ENCODE measurements at regions not wholly inside any gene's neighbourhood (a gene's known extent, or its start where the extent isn't known, plus 50 kb on each side); places are given as distances from the start of the nearest gene placed in this dataset.

GRCh38 chr5:9869616-9870288 is 239.6 kb upstream of the TAS2R1 start:
- DNase-seq (ENCODE audit: extremely low read depth, low read depth), result peak; percentile 54
- no peak overlapping the region for H3K4me3 ChIP-seq (replicated peaks; ENCODE audit: low read depth, low read length)
- TF ChIP-seq CTCF (IDR thresholded peaks at IDR 0.05; ENCODE audit: low read depth, low read length, missing control alignments), result no peak

- DNase-seq (ENCODE audit: extremely low read depth, low read depth), result no peak
- no peak overlapping the region for H3K4me3 ChIP-seq (replicated peaks; ENCODE audit: low read depth, low read length)
- TF ChIP-seq CTCF (IDR thresholded peaks at IDR 0.05; ENCODE audit: low read depth, low read length, missing control alignments), result no peak
Observed at GRCh38 chr5:9865574-9865973, 235.4 kb upstream of the TAS2R1 start.

- TF ChIP-seq CTCF (IDR thresholded peaks at IDR 0.05; ENCODE audit: low read depth, low read length, missing control alignments), result no peak
- H3K4me3 ChIP-seq (replicated peaks; ENCODE audit: low read depth, low read length), result no peak overlapping the region
- DNase-seq (ENCODE audit: extremely low read depth, low read depth), result no peak
Observed at GRCh38 chr5:9864791-9865190, 234.6 kb upstream of the TAS2R1 start.

- TF ChIP-seq CTCF (IDR thresholded peaks at IDR 0.05; ENCODE audit: low read depth, low read length, missing control alignments), result no peak
- DNase-seq (ENCODE audit: extremely low read depth, low read depth), result no peak
- H3K4me3 ChIP-seq (replicated peaks; ENCODE audit: low read depth, low read length), result no peak overlapping the region
Observed at GRCh38 chr5:9863486-9863885, 233.3 kb upstream of the TAS2R1 start.

GRCh38 chr5:9861666-9862256 is 231.6 kb upstream of the TAS2R1 start:
- H3K4me3 ChIP-seq (replicated peaks; ENCODE audit: low read depth, low read length), result no peak overlapping the region
- no peak for TF ChIP-seq CTCF (IDR thresholded peaks at IDR 0.05; ENCODE audit: low read depth, low read length, missing control alignments)
- peak; percentile 19 for DNase-seq (ENCODE audit: extremely low read depth, low read depth)

- no peak overlapping the region for H3K4me3 ChIP-seq (replicated peaks; ENCODE audit: low read depth, low read length)
Observed at GRCh38 chr5:9859808-9860207, 229.7 kb upstream of the TAS2R1 start.

More at GRCh38 chr5:9859808-9860207, 229.7 kb upstream of the TAS2R1 start:
- no peak for DNase-seq (ENCODE audit: extremely low read depth, low read depth)
- no peak for TF ChIP-seq CTCF (IDR thresholded peaks at IDR 0.05; ENCODE audit: low read depth, low read length, missing control alignments)
